WTC11 (cell line): ENCODE measurements at regions not wholly inside any gene's neighbourhood (a gene's known extent, or its start where the extent isn't known, plus 50 kb on each side); places are given as distances from the start of the nearest gene placed in this dataset.

Experiments used
- ZNF138 ChIP-seq: sonication (generic); formaldehyde crosslinking; conservative IDR thresholded peaks from 2 replicates; pipeline ENCODE4 v1.8.1; 2022; ENCODE audit warnings: mild to moderate bottlenecking, moderate library complexity, missing genetic modification reagents
- ZNF232 ChIP-seq: sonication (generic); formaldehyde crosslinking; IDR thresholded peaks from 2 replicates; pipeline ENCODE4 v1.8.0; 2022; ENCODE audit warnings: mild to moderate bottlenecking, missing genetic modification reagents
- TF ChIP-seq, protein P1 (sequence below): fragments of 200-600 bp; IDR thresholded peaks from 2 replicates; pipeline ENCODE4 v1.8.0; 2022; ENCODE audit warnings: antibody characterized with exemption

DNA sequence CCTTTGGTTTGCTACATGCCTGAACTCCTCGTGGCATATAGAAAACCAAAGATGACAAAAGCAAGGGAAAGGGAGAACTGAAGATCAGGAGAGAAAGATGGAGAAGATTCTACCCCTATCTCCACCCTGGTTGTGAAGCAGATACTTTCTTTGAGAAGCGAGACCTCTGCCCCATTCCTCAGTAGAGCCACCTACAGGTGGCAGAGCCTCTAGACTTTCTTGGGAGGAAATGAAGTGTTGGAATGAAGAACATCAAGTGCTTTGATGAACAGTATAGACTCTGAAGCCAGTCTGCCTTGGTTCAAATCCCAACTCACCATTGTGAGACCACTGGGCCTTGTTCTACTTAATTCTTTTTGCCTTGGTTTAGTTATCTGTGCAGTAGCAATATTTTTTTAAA, 348.8 kb upstream of the ETAA1 start:
- TF ChIP-seq ZNF232 (CRISPR knock-in tag) (no peak), ZNF138 (CRISPR knock-in tag) (no peak)
- TF ChIP-seq, protein P1, sequence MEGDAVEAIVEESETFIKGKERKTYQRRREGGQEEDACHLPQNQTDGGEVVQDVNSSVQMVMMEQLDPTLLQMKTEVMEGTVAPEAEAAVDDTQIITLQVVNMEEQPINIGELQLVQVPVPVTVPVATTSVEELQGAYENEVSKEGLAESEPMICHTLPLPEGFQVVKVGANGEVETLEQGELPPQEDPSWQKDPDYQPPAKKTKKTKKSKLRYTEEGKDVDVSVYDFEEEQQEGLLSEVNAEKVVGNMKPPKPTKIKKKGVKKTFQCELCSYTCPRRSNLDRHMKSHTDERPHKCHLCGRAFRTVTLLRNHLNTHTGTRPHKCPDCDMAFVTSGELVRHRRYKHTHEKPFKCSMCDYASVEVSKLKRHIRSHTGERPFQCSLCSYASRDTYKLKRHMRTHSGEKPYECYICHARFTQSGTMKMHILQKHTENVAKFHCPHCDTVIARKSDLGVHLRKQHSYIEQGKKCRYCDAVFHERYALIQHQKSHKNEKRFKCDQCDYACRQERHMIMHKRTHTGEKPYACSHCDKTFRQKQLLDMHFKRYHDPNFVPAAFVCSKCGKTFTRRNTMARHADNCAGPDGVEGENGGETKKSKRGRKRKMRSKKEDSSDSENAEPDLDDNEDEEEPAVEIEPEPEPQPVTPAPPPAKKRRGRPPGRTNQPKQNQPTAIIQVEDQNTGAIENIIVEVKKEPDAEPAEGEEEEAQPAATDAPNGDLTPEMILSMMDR, result no peak
